TTC549 (cell line): ENCODE measurements at regions not wholly inside any gene's neighbourhood (a gene's known extent, or its start where the extent isn't known, plus 50 kb on each side); places are given as distances from the start of the nearest gene placed in this dataset.
"Not testable (repeated sequence)": the region's sequence is repeated elsewhere in the genome, so short reads cannot be mapped to it uniquely, and the experiment has no call there.

ENCODE experiments used
- FAIRE-seq: peaks from 2 replicates; lab custom pipeline; 2012; peaks lifted over from hg19 to GRCh38; lab: Jason Lieb, UNC

- not testable (repeated sequence) for FAIRE-seq
These were observed 961.5 kb upstream of the DEFB115 start for GRCh38 chr20:30295967-30296366.

GRCh38 chr20:30297878-30298595 lies 959.4 kb upstream of the DEFB115 start:
- FAIRE-seq: not testable (repeated sequence)

DNA sequence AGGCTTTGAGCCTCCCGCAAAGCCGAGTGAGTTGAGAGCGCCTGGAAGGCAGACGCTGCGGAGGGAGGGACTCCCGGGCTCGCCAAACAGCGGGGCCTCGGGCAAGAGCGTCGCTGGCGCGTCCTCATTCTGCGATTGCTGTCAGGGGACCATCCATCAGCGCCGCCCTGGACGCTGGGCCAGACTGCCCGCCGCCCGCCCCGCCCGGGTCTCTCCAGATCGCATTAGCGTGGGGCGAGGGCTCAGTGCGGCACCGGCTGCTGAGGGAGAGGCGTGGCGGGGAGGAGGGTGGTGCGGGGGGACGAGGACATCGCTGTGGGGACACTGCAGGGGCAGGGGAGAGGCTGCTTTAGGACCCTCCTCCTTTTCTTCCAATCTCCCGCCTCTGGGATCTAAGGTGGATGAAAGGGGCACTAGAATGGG lies 957.2 kb upstream of the DEFB115 start:
- FAIRE-seq: not testable (repeated sequence)

DNA sequence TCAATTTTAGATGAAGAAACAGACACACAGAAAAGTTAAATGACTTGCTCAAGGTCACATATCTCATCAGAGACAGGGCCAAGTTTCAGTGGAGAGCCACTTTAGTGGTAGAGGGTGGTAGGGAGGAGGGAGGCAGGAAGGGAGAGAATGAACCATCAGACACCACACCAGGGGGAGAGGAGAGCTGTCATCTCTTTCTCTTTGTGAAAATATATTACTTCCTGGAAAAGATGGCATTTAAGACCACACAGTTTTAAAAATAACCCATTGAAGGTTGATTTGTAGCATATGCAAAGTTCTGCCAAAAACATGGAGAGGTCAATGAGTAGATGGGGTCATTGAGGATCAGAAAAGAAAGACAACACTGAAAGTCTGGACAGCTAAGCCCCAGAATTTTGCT lies 954.7 kb upstream of the DEFB115 start:
- not testable (repeated sequence) for FAIRE-seq

DNA sequence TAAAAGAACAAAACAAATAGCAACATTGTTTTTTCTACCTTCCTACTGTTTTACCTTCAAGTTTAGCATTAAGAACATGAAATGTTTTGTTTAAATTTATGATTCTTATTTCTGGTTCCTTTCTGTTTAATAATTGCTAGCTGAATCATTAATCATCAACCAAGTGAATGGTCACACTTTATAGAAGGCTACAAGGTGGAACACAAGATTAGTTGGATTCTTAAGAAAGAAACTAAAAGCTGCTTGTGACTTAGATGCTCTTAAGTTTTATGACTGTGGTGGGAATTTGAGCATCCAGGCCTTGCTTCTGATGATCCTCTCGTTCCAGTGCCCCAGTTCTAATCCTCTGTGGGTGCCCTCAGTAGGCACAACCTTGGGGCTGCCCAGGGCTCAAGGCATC lies 947.5 kb upstream of the DEFB115 start:
- FAIRE-seq: not testable (repeated sequence)

GRCh38 chr20:30310385-30310784 lies 947.1 kb upstream of the DEFB115 start:
- FAIRE-seq: not testable (repeated sequence)

DNA sequence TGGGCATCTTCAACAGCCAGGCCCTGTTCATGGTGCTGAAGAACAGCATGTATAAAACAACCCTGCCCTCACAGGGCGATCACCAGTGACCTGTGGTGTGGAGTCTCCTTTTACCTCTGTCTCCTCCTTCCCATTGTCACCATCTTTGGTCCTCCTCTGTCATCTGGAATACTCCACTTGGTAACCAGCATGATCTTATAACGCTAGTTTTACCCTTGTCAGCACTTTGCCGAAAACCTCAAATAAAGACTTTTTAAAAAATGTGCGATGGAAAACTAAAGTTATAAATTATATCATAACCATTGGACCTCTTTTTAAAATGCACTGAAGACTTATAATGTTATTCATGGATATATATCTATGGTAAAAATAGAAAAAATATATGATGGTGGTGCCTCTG lies 945.2 kb upstream of the DEFB115 start:
- not testable (repeated sequence) for FAIRE-seq

DNA sequence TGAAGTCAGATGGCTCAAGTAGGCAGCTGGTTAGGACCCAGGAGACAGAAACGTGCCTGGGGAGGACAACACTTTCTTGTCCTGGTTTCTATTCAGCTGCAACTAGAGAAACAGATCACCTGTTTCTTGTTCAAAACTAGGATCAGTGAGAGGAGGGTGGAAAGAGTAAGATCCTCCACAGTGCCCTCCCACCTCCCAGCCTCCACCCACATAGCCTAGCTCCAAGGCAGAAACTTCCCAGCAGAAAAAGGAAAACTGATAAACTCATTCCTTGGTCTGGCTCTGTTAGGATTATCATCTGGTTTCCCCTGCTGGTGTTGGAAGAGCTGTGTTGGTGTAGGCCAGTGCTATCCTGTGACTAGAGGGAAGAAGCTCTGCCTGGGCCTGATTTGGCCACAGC lies 943.8 kb upstream of the DEFB115 start:
- not testable (repeated sequence) for FAIRE-seq

DNA sequence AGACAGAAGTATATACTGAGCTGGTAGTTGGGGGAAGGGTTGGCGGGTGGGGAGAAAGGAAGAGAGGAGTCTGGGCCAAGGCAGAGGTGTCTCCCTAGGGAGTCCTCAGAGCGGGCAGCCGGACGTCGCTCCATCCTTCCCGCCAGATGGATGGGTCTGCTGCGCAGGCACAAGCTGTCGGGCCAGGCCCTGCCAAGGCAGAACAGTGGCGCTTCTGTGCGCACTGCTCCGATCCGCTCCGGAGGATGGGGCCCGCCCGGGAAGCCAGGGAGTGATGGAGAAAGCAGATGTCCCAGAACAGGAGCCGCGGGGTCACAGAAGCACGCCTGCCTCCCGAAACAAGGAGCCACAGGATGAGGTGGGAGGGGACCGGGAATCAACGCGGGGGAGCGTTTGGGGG lies 941.4 kb upstream of the DEFB115 start:
- FAIRE-seq: not testable (repeated sequence)

- FAIRE-seq: not testable (repeated sequence)
These were observed 940.7 kb upstream of the DEFB115 start for GRCh38 chr20:30316532-30317299.

DNA sequence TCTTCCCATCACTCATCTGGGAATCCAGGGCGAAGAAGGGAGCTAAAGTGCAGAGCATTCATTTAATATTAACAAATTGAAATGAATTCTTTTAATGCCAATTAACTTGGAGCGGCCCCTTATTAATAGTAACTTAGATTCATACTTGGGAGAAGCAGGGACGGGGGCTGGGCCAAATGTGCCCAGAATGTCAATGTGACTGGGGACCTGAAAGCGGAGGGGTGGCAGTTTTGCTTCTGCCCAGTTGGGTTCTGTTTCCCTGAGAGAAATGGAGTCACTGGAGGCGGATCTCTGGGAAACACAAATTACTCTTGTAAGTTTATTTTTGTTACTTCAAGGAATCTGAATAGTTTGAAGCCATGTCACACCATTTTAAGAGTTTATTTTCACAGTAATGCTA lies 923.7 kb upstream of the DEFB115 start:
- not testable (repeated sequence) for FAIRE-seq

DNA sequence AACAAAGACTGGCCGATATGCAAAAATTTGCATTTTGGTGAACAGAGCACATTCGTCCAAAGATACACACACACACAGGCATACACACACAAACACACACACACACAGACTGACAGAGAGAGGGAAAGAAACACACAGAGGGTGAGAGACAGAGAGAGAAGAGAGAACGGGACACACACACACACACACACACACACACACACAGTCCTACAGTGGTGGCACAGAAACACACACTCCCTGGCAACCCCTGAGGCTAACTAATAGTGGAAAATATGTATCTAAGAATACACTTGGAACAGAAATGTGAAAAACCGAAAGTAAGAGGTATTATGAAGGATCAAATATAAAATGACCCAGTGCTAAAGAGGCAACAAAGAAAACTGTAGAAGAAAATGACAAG lies 919.9 kb upstream of the DEFB115 start:
- FAIRE-seq: not testable (repeated sequence)

GRCh38 chr20:30348932-30349331 lies 908.5 kb upstream of the DEFB115 start:
- FAIRE-seq: peak; percentile 75

DNA sequence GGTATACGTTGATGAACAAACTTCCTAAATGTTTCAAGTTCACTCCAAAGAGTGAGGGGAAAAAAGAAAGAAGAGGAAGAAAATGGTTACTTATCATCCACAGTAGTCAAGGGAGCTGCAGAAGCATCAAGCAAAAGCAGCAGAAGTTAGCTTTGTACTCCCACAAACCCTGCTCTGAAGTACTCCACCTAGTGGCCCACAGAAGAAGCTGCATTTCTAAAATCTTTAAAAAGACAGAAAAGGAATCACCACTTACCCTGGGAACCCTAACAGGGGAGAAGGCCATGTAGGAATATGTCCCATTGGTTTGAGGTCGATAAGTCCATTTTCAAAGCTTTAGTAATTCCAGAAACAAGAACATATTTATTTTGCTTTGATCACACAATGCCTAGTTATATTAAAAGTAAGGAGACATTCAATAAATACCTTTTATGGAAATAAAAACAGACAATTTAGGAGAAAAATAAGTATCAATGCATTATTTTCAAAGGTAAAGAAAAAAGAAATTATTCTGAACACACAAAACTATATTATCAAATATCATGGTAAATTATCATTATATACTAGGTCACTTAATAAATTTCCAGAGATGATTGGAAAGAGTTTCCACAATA lies 900.5 kb upstream of the DEFB115 start:
- FAIRE-seq: peak; percentile 70

- not testable (repeated sequence) for FAIRE-seq
These were observed 895.7 kb upstream of the DEFB115 start for GRCh38 chr20:30361756-30362155.

DNA sequence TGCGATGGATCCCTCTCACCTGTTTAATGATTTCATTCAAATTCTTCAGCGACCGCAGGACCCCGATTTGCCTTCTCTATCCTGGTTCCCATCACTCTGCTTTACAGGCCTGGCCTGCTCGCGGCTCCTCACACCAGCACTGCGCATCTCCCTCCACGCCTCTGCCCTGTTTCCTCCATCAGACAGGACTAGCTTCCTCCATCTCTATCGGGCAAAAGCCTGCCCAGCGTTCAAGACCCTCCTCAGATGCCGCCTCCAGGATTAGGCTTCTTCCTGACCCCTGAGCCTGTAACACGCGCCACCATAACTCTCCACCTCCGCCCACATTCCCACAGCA lies 881.1 kb upstream of the DEFB115 start:
- FAIRE-seq: not testable (repeated sequence)

GRCh38 chr20:30376767-30377658 lies 880.5 kb upstream of the DEFB115 start:
- no peak for FAIRE-seq

DNA sequence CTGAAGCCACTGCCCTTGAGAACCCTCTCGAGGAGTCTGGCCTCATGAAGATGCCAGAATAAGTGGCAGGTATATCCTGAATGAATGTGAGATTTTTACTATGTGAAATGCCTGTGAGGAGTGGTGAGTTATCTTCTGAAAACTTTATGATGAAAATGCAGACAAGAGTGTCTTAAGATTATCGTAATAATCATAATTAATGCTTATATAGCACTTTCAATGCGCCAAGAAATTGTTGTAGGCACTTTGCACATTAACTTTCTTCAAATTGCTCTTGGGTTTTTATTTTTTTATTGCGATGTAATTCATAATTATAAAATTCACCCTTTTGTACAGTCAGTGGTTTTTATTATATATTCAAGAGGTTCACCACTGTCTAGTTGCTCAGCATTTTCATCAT lies 879.1 kb upstream of the DEFB115 start:
- FAIRE-seq: not testable (repeated sequence)

DNA sequence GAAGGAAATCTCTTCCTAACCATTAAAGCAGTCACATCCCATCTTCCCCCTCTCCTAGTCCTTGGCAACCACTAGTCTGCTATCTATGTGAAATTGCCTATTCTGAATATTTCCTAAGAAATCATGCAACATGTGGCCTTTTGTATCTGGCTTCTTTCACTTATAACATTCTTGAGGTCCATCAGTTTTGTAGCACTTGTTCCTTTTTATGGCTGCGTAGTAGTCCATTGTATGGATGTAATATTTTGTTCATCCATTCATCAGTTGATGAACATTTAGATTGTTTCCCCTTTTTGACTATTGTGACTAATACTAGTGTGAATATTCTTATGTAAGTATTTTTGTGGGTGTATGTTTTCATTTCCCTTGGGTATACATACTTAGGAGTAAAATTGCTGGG lies 878.7 kb upstream of the DEFB115 start:
- not testable (repeated sequence) for FAIRE-seq

DNA sequence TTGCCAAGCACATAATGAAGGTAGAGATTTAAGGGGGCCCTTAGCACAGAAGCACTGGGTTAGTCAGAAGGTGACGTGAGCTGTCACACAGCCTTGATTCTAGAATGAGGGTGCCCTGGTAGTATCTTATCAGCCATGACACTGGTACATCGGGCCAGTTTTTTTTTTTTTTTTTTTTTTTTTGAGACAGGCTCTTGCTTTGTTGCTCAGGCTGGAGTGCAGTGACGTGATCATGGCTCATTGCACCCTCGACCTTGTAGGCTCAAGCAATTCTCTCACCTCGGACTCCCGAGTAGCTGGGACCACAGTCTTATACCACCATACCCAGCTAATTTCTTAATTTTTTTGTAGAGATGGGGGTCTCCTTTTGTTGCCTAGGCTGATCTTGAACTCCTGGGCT lies 872.6 kb upstream of the DEFB115 start:
- not testable (repeated sequence) for FAIRE-seq

- not testable (repeated sequence) for FAIRE-seq
These were observed 871.4 kb upstream of the DEFB115 start for GRCh38 chr20:30386099-30386498.

GRCh38 chr20:30387823-30388222 lies 869.6 kb upstream of the DEFB115 start:
- FAIRE-seq: not testable (repeated sequence)
